HCT116 (cell line): ENCODE measurements at regions not wholly inside any gene's neighbourhood (a gene's known extent, or its start where the extent isn't known, plus 50 kb on each side); places are given as distances from the start of the nearest gene placed in this dataset.

ENCODE experiments used
- ATAC-seq: fragments of 200-7000 bp; cut with Tn5 transposase; 2 replicates; pipeline ENCODE4 v1.9.1; 2020; ENCODE audit warnings: mild to moderate bottlenecking, moderate library complexity
- BruUV-seq: library from RNA; stranded (reverse); fragments of 400-500 nt; replicated peaks from 2 replicates; lab custom pipeline; 2021; lab: Mats Ljungman, UMichigan
- CTCF ChIA-PET: fragments of 300-600 bp; sonication (Branson Sonifier 250); formaldehyde crosslinking; loops from one replicate; lab custom pipeline; 2021; ENCODE audit warnings: antibody characterized with exemption; lab: Charles Lee
- POLR2A ChIA-PET: fragments of 300-600, 350-600 bp; sonication (Branson Sonifier 250); formaldehyde crosslinking; loops from one replicate; lab custom pipeline; 2021; ENCODE audit warnings: antibody characterized with exemption; lab: Charles Lee
- RAD21 ChIA-PET, 2 experiments: fragments of 300-600 bp; sonication (Branson Sonifier 250); formaldehyde crosslinking; loops; one replicate each; lab custom pipeline; 2023; ENCODE audit warnings: low total read pairs in 2 of 2; ENCODE audit not compliant: uncharacterized antibody in 2 of 2, unreplicated experiment in 2 of 2, low non-redundant PET in 1 of 2; lab: Charles Lee
- DNase-seq: peaks from one replicate; pipeline ENCODE4 v3.0.0-alpha.2; 2010; ENCODE audit warnings: low read depth, low spot score
- H2AFZ ChIP-seq: fragments of 200-600 bp; shearing (Covaris generic), sonication (generic); 2 replicates; pipeline ENCODE4 v1.6.1; 2017; ENCODE audit warnings: low read depth, mixed run types, mixed read lengths, antibody characterized with exemption, low read length; ENCODE audit not compliant: poor library complexity, severe bottlenecking
- H3K27ac ChIP-seq: 2 replicates; pipeline ENCODE4 v1.5.1; 2012; ENCODE audit warnings: low read depth, low read length
- H3K27me3 ChIP-seq: fragments of 200-600 bp; sonication (generic); 2 replicates; pipeline ENCODE4 v1.6.1; 2016; ENCODE audit warnings: mixed run types, low read length, mixed read lengths; ENCODE audit not compliant: insufficient read depth
- H3K36me3 ChIP-seq, 2 experiments: fragments of 200-500 bp in 1 of 2; fragments of 200-600 bp in 1 of 2; sonication (Bioruptor generic) in 1 of 2; sonication (generic) in 1 of 2; 2 replicates each; pipeline versions ENCODE4 v1.5.1 to v1.6.1; 2014 to 2016; ENCODE audit warnings: low read length in 2 of 2, inconsistent platforms in 1 of 2, mixed read lengths in 1 of 2, mixed run types in 1 of 2; ENCODE audit not compliant: insufficient read depth in 2 of 2, control insufficient read depth in 1 of 2
- H3K4me1 ChIP-seq, 2 experiments: fragments of 200-600 bp in 1 of 2; sonication (generic) in 1 of 2; 2 replicates each; pipeline versions ENCODE4 v1.5.1 to v1.6.1; 2012 to 2017; ENCODE audit warnings: low read length in 2 of 2, inconsistent platforms in 1 of 2, mild to moderate bottlenecking in 1 of 2, mixed read lengths in 1 of 2, mixed run types in 1 of 2, moderate library complexity in 1 of 2; ENCODE audit not compliant: insufficient read depth in 2 of 2, control insufficient read depth in 1 of 2
- H3K4me2 ChIP-seq: fragments of 200-600 bp; sonication (generic); 2 replicates; pipeline ENCODE4 v1.6.1; 2017; ENCODE audit warnings: mixed run types, low read length, mixed read lengths
- H3K4me3 ChIP-seq, 2 experiments: fragments of 200-600 bp in 1 of 2; sonication (generic) in 1 of 2; replicated peaks in 1 of 2; 2 replicates each; pipeline ENCODE4 v1.5.1; 2011 to 2016; ENCODE audit warnings: low read length in 2 of 2, control low read depth in 1 of 2, low read depth in 1 of 2, mild to moderate bottlenecking in 1 of 2, mixed read lengths in 1 of 2, mixed run types in 1 of 2
- H3K79me2 ChIP-seq: fragments of 200-600 bp; sonication (generic); 2 replicates; pipeline ENCODE4 v1.6.1; 2017; ENCODE audit warnings: mild to moderate bottlenecking, mixed run types, low read length, moderate library complexity, mixed read lengths; ENCODE audit not compliant: insufficient read depth
- H3K9ac ChIP-seq: fragments of 200-600 bp; sonication (generic); 2 replicates; pipeline ENCODE4 v1.6.1; 2016; ENCODE audit warnings: low read length, mixed read lengths
- H3K9me2 ChIP-seq: fragments of 200-600 bp; sonication (generic), shearing (Covaris generic); 2 replicates; pipeline ENCODE4 v1.6.1; 2017; ENCODE audit warnings: mixed run types, mild to moderate bottlenecking, moderate library complexity; ENCODE audit not compliant: insufficient read depth
- H3K9me3 ChIP-seq, 2 experiments: fragments of 200-500 bp in 1 of 2; fragments of 200-600 bp in 1 of 2; sonication (Bioruptor generic) in 1 of 2; sonication (generic) in 1 of 2; 2 replicates each; pipeline ENCODE4 v1.6.1; 2014 to 2017; ENCODE audit warnings: low read length in 2 of 2, mixed read lengths in 2 of 2, inconsistent platforms in 1 of 2, low read depth in 1 of 2, mild to moderate bottlenecking in 1 of 2, mixed run types in 1 of 2, moderate library complexity in 1 of 2; ENCODE audit not compliant: control insufficient read depth in 1 of 2, insufficient read depth in 1 of 2
- H4K20me1 ChIP-seq: fragments of 200-600 bp; sonication (generic), shearing (Covaris generic); 2 replicates; pipeline ENCODE4 v1.6.1; 2017; ENCODE audit warnings: mixed run types, mild to moderate bottlenecking, moderate library complexity; ENCODE audit not compliant: insufficient read depth
- CBX3 ChIP-seq: IDR thresholded peaks from 2 replicates; pipeline ENCODE4 v1.6.1; 2012; ENCODE audit warnings: low read depth
- CEBPB ChIP-seq: IDR thresholded peaks from 2 replicates; pipeline ENCODE4 v1.6.1; 2012; ENCODE audit warnings: low read depth
- FOSL1 ChIP-seq: IDR thresholded peaks from 2 replicates; pipeline ENCODE4 v1.6.1; 2012; ENCODE audit warnings: low read depth
- JUND ChIP-seq: IDR thresholded peaks from 2 replicates; pipeline ENCODE4 v1.6.1; 2012
- REST ChIP-seq: IDR thresholded peaks from 2 replicates; pipeline ENCODE4 v1.6.1; 2012; ENCODE audit warnings: low read depth
- SIN3A ChIP-seq: IDR thresholded peaks from 2 replicates; pipeline ENCODE4 v1.6.1; 2012; ENCODE audit warnings: low read depth
- TCF7L2 ChIP-seq: IDR thresholded peaks from 2 replicates; pipeline ENCODE4 v1.7.0; 2011; ENCODE audit warnings: borderline replicate concordance, inconsistent platforms; ENCODE audit not compliant: insufficient read depth, insufficient read length; ENCODE audit errors: extremely low read depth
- ZNF274 ChIP-seq: fragments of 200-500 bp; sonication (Bioruptor generic); IDR thresholded peaks from 2 replicates; pipeline ENCODE4 v1.6.1; 2014; ENCODE audit warnings: mild to moderate bottlenecking, low read depth, low read length, inconsistent platforms
- intact Hi-C: fragments of 100-400 bp; cut with micrococcal nuclease; formaldehyde crosslinking; loops from 2 replicates; pipeline ENCODE4 v1.10.0; 2022

GRCh38 chr1:190807629-190808028 lies 330.0 kb upstream of the BRINP3 start:
- Histone ChIP-seq H4K20me1 (no peaks in the 10 kb centered on the region), H3K9ac (no peak overlapping the region), H2AFZ (no peak overlapping the region), H3K9me2 (no peaks in the 10 kb centered on the region), H3K4me1 (no peaks in the 10 kb centered on the region), H3K27ac (no peak overlapping the region), H3K36me3 (no peaks in the 10 kb centered on the region), H3K27me3 (no peaks in the 10 kb centered on the region), H3K9me3 (no peaks in the 10 kb centered on the region), H3K4me3 (no peak overlapping the region), H3K4me2 (no peak overlapping the region), H3K79me2 (no peaks in the 10 kb centered on the region)
- no peak for TF ChIP-seq TCF7L2
- ChIA-PET POLR2A (no interaction called here), CTCF (no interaction called here), RAD21 (no interaction called here)
- intact Hi-C loops = no loop called here
- BruUV-seq = no TSS peak
- ATAC-seq = no peak
- DNase-seq = no peak

GRCh38 chr1:190808035-190808434 lies 330.4 kb upstream of the BRINP3 start:
- no peak for DNase-seq
- Histone ChIP-seq H3K9me2 (no peaks in the 10 kb centered on the region), H4K20me1 (no peaks in the 10 kb centered on the region), H3K27ac (no peak overlapping the region), H3K4me2 (no peak overlapping the region), H3K4me1 (no peaks in the 10 kb centered on the region), H3K4me3 (no peak overlapping the region), H3K79me2 (no peaks in the 10 kb centered on the region), H3K27me3 (no peaks in the 10 kb centered on the region), H2AFZ (no peak overlapping the region), H3K36me3 (no peaks in the 10 kb centered on the region), H3K9ac (no peak overlapping the region), H3K9me3 (no peaks in the 10 kb centered on the region)
- intact Hi-C loops = no loop called here
- ChIA-PET CTCF (no interaction called here), RAD21 (no interaction called here), POLR2A (no interaction called here)
- TF ChIP-seq ZNF274 (no peak), CEBPB (no peak), SIN3A (no peak)
- no peak for ATAC-seq
- no TSS peak for BruUV-seq

GRCh38 chr1:190809312-190809711 lies 331.6 kb upstream of the BRINP3 start:
- no peaks in the 10 kb centered on the region for H3K4me1 ChIP-seq
- BruUV-seq = no TSS peak
- no peaks in the 10 kb centered on the region for H3K36me3 ChIP-seq
- ATAC-seq (no peak), DNase-seq (no peak)
- no peak overlapping the region for H3K4me2 ChIP-seq
- H4K20me1 ChIP-seq = no peaks in the 10 kb centered on the region
- H3K79me2 ChIP-seq = no peaks in the 10 kb centered on the region
- H2AFZ ChIP-seq = no peak overlapping the region
- no peak overlapping the region for H3K27ac ChIP-seq
- H3K9me2 ChIP-seq = no peaks in the 10 kb centered on the region
- no peak overlapping the region for H3K9ac ChIP-seq
- intact Hi-C loops = no loop called here
- CTCF ChIA-PET = no interaction called here
- H3K9me3 ChIP-seq = no peaks in the 10 kb centered on the region
- RAD21 ChIA-PET = no interaction called here
- no peak overlapping the region for H3K4me3 ChIP-seq
- no peaks in the 10 kb centered on the region for H3K27me3 ChIP-seq
- POLR2A ChIA-PET = no interaction called here
- TF ChIP-seq CBX3 = no peak
- TF ChIP-seq SIN3A = no peak
- no peak for TF ChIP-seq CEBPB
- no peak for TF ChIP-seq FOSL1
- no peak for TF ChIP-seq REST
- TF ChIP-seq JUND = no peak
- no peak for TF ChIP-seq ZNF274
